ENCODE measurements at regions not wholly inside any gene's neighbourhood (a gene's known extent, or its start where the extent isn't known, plus 50 kb on each side); places are given as distances from the start of the nearest gene placed in this dataset.
A peak's percentile ranks its signal among the peaks of the same experiment; 100 is the strongest.
"Not testable (repeated sequence)": the region's sequence is repeated elsewhere in the genome, so short reads cannot be mapped to it uniquely, and the experiment has no call there.

- no peak for DNase-seq (ENCODE audit: low read depth)
Measured at GRCh38 chr5:131107128-131107527, 57.9 kb downstream of the HINT1 start.

GRCh38 chr5:131104169-131104808 lies 60.8 kb downstream of the HINT1 start:
- DNase-seq (ENCODE audit: low read depth) = no peak

- DNase-seq (ENCODE audit: low read depth) = no peak
Measured at GRCh38 chr5:131096774-131097710, 68.0 kb downstream of the HINT1 start.

GRCh38 chr5:131095561-131095960 lies 69.5 kb downstream of the HINT1 start:
- not testable (repeated sequence) for DNase-seq (ENCODE audit: low read depth)

- DNase-seq (ENCODE audit: low read depth) = no peak
Measured at GRCh38 chr5:131084436-131084835, 80.6 kb downstream of the HINT1 start.

- no peak for DNase-seq (ENCODE audit: low read depth)
Measured at GRCh38 chr5:131081913-131082488, 83.1 kb downstream of the HINT1 start.

GRCh38 chr5:131081374-131081773 lies 83.7 kb downstream of the HINT1 start:
- no peak for DNase-seq (ENCODE audit: low read depth)

GRCh38 chr5:131079232-131079631 lies 85.8 kb downstream of the HINT1 start:
- no peak for DNase-seq (ENCODE audit: low read depth)

- DNase-seq (ENCODE audit: low read depth) = peak; percentile 6
Measured at GRCh38 chr5:131068893-131069643, 96.0 kb downstream of the HINT1 start.

- no peak for DNase-seq (ENCODE audit: low read depth)
Measured at GRCh38 chr5:131068076-131068475, 97.0 kb downstream of the HINT1 start.

GRCh38 chr5:131067636-131068035 lies 97.4 kb downstream of the HINT1 start:
- DNase-seq (ENCODE audit: low read depth) = no peak

- DNase-seq (ENCODE audit: low read depth) = no peak
Measured at GRCh38 chr5:131064669-131065371, 100.2 kb downstream of the HINT1 start.

GRCh38 chr5:131042021-131042789 lies 122.9 kb downstream of the HINT1 start:
- DNase-seq (ENCODE audit: low read depth) = no peak

GRCh38 chr5:131023498-131023865 lies 141.6 kb downstream of the HINT1 start:
- no peak for DNase-seq (ENCODE audit: low read depth)

- no peak for DNase-seq (ENCODE audit: low read depth)
Measured at GRCh38 chr5:131022811-131023497, 142.1 kb downstream of the HINT1 start.

- no peak for DNase-seq (ENCODE audit: low read depth)
Measured at GRCh38 chr5:131021646-131022045, 143.4 kb downstream of the HINT1 start.

GRCh38 chr5:131019601-131020315 lies 145.3 kb downstream of the HINT1 start:
- no peak for DNase-seq (ENCODE audit: low read depth)

GRCh38 chr5:131019111-131019510 lies 145.9 kb downstream of the HINT1 start:
- no peak for DNase-seq (ENCODE audit: low read depth)

GRCh38 chr5:131008329-131008728 lies 156.7 kb downstream of the HINT1 start:
- no peak for DNase-seq (ENCODE audit: low read depth)
